Fibroblast of the aortic adventitia (primary cell): ENCODE measurements at regions not wholly inside any gene's neighbourhood (a gene's known extent, or its start where the extent isn't known, plus 50 kb on each side); places are given as distances from the start of the nearest gene placed in this dataset.

Experiments used
- DNase-seq: peaks from one replicate; pipeline ENCODE4 v3.0.0-alpha.2; 2010; ENCODE audit warnings: low read depth
- H3K4me3 ChIP-seq: 2 replicates; pipeline ENCODE4 v1.5.1; 2011; ENCODE audit warnings: low read depth, mild to moderate bottlenecking, control low read depth, low read length, moderate library complexity
- TF ChIP-seq, protein P1 (sequence below): IDR thresholded peaks from 2 replicates; pipeline ENCODE4 v1.5.1; 2011; ENCODE audit warnings: mild to moderate bottlenecking, low read length, control low read depth, inconsistent platforms; ENCODE audit not compliant: insufficient read depth

DNA sequence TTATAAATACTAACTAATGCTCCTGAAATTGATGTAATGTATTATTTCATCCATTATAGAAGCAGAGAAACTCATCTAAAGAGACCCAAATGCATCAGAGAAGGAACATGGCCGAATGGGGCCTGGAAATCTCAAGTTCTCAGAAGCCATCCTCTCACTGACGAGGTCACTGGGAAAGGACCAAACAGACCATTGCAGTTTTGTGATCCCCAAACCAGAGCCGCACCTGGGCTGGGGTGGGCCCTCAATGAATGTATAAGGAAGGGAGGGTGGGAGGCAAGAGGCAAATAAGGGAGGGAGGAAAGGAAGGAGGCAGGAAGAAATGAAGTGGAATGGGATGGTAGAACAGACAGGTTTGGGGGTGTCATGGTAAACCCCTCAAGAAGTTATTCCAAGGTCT lies 245.3 kb upstream of the ID2 start:
- TF ChIP-seq, protein P1, sequence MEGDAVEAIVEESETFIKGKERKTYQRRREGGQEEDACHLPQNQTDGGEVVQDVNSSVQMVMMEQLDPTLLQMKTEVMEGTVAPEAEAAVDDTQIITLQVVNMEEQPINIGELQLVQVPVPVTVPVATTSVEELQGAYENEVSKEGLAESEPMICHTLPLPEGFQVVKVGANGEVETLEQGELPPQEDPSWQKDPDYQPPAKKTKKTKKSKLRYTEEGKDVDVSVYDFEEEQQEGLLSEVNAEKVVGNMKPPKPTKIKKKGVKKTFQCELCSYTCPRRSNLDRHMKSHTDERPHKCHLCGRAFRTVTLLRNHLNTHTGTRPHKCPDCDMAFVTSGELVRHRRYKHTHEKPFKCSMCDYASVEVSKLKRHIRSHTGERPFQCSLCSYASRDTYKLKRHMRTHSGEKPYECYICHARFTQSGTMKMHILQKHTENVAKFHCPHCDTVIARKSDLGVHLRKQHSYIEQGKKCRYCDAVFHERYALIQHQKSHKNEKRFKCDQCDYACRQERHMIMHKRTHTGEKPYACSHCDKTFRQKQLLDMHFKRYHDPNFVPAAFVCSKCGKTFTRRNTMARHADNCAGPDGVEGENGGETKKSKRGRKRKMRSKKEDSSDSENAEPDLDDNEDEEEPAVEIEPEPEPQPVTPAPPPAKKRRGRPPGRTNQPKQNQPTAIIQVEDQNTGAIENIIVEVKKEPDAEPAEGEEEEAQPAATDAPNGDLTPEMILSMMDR = no peak
- H3K4me3 ChIP-seq = no peak overlapping the region
- DNase-seq = no peak

DNA sequence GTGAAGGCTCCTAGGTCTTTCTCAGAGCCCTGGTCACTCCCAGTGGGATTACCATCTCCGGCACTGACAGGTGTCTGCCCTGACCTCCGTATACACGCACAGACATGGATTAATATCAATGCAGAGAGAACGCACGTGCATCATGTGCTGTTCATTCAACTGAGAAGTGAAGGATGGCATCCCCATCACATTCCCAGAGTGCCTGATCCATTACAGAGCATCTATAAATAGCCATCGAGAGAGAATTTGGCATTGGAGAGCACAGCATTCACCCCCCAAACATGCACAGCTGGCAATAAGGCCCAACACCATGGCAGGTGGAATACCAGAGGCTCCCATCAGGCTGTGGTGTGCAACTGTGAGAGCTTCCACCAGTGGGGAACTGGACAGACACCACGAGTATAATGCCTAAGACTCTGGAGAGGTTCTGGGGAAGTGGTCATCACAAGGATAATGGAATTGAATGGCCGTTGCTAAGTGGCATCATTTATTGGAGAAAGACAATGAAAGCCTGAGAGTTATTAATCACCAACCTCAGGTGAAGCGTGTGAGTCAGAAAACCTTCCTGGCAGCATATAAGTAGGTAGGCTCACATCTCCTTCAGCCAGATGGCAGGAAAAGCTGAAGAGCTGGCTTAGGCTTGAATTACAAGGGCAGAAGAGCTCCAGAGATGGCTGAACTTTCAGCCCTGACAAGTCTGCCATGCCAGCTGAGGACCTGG lies 244.5 kb upstream of the ID2 start:
- DNase-seq = no peak
- TF ChIP-seq, protein P1 = no peak

DNA sequence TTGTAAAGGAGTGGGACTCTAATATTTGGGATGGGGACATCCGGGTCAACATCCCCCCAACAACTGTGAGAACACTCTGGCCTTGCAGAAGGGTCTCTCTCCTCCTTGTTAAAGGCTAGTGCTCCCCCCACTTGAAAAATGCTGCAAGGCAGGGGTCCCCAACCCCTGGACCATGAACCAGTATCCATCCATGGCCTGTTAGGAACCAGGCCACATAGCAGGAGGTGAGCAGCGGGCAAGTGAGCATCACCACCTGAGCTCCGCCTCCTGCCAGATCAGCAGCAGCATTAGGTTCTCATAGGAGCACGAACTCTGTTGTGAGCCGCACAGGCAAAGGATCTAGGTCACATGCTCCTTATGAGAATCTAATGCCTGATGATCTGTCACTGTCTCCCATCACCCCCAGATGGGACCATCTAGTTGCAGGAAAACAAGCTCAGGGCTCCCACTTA lies 243.9 kb upstream of the ID2 start:
- no peak for DNase-seq
- no peak overlapping the region for H3K4me3 ChIP-seq
- TF ChIP-seq, protein P1 = no peak

More for the DNA sequence above, 244.5 kb upstream of the ID2 start:
- no peak overlapping the region for H3K4me3 ChIP-seq

DNA sequence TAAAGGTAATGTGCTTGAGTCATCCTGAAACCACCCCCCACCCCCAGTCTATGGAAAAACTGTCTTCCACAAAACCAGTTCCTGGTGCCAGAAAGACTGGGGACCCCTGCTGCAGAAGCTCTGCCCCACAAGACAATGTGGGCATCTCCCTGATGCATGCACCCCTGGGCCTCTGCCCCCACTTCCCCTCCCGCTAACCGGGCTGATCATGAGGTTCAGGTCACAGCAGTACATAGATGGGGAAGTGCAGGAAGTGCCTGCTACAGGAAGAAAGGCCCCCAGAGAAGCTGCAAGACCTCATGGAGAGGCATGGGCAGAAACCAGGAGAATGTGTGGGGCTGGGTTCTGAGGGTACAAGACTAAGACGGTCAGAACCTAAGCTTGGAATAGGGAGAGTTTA lies 243.4 kb upstream of the ID2 start:
- TF ChIP-seq, protein P1 = no peak
- H3K4me3 ChIP-seq = no peak overlapping the region
- DNase-seq = no peak

DNA sequence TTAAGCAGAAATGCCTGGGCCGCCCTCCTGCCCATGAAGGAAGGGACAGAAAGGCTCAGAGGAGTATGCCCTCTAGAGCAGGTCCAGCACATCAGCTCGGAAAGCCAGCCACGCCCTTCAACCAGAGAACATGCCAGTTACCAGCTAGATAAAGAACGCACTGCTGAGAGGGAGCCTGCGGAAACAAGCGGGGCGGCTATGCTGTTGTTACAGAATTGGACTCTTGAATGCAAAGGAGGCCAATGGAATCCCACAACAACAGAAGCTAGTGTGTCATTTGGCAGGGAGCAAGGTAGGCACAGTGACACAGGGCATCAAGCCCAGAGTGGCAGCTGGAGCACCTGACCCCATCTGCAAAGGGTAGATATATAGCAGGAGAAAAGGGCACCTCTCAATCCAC lies 242.9 kb upstream of the ID2 start:
- TF ChIP-seq, protein P1 = no peak
- DNase-seq = no peak
- no peak overlapping the region for H3K4me3 ChIP-seq

DNA sequence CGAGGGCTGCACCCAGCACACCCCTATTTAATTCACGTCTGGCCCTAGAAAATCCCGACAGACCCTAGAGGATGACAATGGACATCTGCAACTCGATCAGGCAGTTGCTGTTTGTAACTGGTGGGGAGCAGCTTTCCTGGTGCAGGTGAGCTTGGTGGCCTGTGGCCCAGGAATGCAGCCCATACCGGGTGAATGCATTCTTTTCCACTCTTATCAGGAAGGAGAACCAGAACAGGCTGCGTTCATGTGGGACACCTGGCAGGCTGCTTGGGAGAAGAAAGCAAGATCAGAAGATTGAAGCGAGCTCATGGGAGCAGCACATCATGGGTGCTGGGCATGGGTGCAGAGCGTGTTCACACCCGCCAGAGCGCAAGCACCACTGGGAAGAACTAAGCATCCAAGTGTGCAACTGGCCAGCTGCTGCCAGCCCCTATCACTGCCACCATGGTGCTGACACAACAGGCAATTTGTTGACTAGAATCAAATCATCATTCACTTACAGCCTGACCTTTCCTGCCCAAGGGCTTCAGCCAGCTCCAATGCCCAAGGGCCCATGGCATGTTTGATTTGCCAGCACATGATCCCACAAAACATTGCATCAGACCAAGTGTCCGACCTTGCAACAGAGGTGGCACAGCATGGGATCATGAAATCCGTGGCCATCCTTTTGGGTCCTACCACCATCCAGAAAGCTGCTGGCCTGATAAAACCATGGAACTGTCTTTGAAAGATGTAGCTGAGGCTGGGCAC lies 241.7 kb upstream of the ID2 start:
- no peak for DNase-seq
- no peak overlapping the region for H3K4me3 ChIP-seq
- TF ChIP-seq, protein P1 = no peak

DNA sequence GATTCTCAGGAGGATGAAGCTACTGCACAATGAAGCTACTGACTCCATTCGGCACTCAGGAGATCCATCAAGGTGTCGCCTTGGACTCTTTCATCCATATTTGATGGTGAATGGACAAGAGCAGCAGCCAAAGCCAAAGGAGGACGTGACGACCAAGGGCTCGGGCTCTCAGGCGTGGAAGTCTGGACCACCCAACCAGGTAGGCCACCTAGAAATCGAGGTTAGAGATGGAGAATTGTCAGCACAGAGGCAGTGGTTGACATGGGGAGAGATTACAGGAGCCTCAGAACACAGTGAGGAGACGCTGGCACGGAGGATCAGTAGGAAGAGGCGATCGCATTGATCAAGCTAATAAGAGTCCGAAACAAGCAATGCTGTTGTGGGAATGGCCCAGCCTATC lies 240.5 kb upstream of the ID2 start:
- no peak overlapping the region for H3K4me3 ChIP-seq
- DNase-seq = no peak
- TF ChIP-seq, protein P1 = no peak
